HG02798 (cell line): ENCODE measurements at regions not wholly inside any gene's neighbourhood (a gene's known extent, or its start where the extent isn't known, plus 50 kb on each side); places are given as distances from the start of the nearest gene placed in this dataset.

Experiments used
- ATAC-seq: cut with Tn5 transposase; IDR thresholded peaks from one replicate; pipeline ENCODE4 v1.9.1; 2021; ENCODE audit warnings: mild to moderate bottlenecking; ENCODE audit not compliant: unreplicated experiment, poor library complexity

DNA sequence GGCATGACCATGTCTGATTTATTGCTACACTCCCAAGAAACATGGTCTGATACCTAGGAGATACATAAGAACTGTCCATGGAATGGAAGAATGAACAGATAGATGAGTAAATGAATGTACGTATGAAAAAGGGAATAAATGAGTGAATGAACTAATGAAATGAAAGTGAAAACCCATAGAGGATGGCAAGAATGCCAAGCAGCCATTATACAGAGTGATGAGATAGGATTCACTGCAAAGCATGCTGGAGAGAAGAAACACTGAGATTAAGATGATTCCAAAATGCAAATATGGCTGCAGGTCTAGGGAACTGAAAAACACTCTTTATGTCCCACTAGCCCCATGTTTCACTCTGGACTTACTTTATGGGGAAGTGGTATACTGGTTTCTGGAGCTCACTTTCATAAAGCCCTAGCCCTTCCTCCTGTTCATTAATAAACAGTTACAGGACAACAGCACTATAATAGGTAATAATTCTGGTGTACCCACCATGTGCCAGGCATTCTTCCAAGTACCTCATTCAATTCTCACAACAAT is 170.3 kb upstream of the RAD23B start:
- ATAC-seq: peak; percentile 69

GRCh38 chr9:107118863-107119624 is 164.0 kb upstream of the RAD23B start:
- ATAC-seq: no peak

GRCh38 chr9:107119735-107120134 is 163.3 kb upstream of the RAD23B start:
- no peak for ATAC-seq

- ATAC-seq: no peak
Observed at GRCh38 chr9:107123389-107123788, 159.7 kb upstream of the RAD23B start.

DNA sequence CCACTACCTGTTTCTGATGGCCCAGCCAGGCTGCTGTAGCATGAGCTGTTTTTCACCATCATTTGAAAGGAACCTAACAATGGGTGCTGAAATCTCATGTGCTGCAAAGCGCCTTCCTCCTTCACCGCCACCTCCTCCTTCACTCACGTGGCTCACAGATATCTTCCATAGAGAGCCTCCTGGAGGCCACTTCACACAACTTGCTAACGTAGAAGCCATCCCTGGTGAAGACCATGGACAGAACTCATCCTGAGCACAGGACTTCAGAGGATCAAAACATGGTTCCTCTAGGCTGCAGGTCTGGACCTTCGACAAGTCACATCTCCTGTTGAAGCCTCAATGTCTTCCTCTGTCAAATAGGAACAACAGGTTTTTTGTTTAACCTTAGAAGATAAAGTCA is 155.5 kb upstream of the RAD23B start:
- no peak for ATAC-seq

GRCh38 chr9:107131108-107131799 is 151.8 kb upstream of the RAD23B start:
- no peak for ATAC-seq

DNA sequence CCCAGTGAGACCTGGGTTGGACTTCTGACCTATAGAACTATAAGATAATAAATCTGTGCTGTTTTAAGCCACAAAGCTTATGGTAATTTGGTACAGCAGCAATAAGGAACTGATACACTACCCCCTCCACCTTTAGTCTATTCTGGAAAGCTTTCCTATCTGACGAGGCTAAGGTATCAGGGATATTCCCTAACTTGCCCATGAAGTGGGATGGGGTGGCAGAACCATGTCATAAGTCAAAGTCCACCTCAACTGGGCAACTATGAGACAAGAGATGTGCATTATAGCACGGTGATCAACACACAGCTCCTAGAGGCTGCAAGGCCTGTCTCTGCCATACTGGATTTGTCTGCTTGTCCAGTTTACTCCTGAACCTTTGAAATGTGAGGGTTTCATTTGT is 146.8 kb upstream of the RAD23B start:
- ATAC-seq: no peak

DNA sequence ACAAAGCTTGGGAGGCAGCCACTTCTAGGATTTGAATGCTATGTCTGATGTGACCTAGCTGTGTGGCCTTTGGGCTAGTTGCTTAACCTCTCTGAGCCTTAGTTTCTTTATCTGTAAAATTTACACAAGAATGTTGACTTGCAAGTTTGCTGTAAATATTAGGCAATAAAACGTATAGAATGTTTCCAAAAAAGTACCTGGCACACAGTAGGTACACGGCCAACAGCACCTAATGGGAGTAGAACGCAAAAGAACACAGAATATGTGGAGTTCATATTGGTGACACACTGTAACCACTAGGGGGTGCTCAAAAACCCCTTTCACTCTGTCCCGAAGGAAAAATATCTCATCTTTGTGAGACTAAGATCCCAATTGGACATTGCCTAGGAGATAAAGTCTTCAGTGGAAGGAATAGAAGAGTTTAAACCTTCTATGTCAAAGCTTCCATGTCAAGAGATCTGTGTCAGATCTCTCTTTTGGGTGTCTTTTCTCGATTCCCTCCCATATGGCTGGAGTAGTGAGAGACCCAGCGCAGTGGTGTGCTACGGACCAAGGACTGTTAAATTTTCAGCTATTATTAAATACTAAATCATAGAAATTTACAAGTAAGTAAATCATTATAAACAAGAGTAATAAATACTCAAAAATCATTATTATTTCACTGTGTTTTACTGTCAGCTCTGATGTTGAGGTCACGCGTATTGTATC is 145.4 kb upstream of the RAD23B start:
- peak; percentile 45 for ATAC-seq

DNA sequence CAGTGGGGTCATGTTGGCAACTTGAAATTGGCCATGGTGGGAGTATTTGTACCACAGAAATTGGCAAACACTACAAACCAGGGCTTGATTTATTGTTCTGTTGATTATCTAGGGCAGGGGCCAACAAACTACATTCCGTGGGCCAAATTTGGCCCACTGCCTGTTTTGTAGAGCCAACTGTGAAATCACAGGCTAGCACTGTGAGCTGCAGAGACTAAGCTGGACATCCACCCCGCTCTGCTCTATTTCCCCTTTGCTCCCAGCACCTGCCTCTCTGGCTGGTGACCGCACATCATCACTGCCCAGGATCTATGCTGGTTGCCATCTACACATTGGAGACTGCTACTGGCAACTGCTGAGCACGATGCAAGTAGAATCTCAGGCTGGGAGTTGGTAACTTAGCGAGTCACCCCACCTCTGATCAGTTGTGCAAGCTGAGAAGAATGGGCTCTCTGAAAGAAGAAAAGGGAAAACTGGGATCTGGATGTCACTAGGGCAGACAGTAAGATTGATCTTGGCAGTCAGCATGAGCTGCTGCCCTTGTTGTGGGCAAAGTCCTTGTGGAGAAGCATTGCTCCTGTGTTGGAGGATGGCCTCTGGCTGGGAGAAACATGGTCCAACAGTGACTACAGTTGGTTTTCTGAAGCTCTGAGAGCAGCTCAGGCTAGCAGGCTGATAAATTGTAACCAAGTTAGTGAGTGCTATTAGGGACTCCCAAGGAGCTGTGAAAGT is 144.7 kb upstream of the RAD23B start:
- ATAC-seq: no peak

DNA sequence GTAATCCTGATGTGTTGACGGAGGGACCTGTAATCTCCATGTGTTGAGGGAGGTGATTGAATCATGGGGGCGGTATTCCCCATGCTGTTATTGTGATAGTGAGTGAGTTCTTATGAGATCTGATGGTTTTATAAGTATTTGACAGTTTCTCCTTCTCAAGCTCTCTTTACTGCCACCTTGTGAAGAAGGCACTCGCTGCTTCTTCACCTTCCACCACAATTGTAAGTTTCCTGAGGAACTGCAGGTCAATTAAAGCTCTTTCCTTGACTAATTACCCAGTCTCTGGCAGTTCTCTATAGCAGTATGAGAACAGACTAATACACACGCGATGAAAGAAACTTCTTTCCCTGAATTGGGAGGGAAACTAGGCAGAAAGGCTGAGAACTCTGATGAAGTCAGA is 141.1 kb upstream of the RAD23B start:
- no peak for ATAC-seq

DNA sequence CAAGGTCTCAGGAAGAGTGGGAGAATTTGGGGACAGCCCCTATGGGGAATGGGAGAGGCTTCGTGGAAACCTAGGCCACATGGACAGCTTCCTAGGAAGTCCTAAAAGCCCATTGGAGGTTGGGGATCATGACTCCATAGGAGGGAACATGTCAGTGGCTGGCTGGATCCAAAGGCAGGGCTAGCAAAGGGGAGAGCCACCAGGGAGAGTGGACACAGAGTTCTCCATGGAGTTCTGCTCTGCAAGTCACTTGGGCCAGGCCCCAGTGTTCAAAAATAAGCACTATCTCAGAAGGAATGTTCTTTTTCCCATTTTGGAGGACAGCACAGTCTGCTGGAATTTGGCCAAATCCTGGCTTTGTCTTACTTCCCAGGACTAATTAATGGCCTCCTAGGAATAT is 140.6 kb upstream of the RAD23B start:
- ATAC-seq: no peak

DNA sequence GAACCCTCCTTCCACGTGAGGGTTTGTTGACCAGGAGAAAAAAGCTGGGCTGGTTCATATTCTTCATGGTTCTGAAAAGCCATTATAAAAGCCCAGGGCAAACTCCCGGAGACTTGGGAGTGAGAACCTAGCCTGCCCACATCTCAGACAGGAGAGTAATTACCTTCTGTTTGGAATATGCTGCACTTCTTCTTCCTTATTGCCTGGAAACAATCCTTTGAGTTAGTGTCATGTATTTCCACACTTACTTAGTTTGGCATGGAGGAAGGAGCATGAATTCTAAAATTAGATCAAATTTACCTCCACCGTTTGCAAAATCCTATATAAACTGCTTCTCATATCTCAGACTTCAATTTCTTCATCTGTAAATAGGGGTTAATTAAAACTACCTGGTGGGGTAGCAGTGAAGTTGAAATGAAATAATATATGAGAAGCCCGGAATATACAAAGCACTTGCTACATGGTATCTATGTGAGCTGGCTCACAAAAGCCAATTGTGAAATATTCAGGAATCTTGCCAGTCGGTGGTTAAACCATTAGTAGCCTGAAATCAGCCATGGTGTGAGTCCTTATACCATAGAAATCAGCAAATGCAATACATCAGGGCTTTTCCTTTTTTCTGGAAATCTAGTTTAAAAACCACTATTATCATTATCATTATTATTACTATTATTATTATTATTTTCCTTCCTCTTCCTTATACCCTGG is 140.0 kb upstream of the RAD23B start:
- ATAC-seq: no peak

DNA sequence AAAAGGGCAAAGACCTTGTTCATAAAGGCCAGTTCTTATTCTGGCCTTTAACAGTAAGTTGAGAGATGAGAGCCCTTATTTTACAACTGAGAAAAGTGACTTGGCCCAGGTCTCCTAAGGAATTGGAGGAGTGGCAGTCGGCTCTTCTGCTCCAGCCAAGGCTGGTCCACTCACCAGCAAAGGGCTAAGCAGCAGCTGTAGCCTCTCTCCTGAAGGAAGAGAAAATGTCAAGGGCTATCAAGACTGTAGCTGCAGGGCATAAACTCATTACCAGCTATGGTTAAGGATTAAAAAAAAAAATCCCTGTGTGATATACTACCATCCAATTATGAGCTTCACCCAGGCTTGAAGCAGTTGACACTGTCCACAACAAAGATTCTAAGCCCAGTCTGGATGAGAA is 138.6 kb upstream of the RAD23B start:
- ATAC-seq: no peak

GRCh38 chr9:107147134-107147533 is 135.9 kb upstream of the RAD23B start:
- ATAC-seq: no peak

- ATAC-seq: no peak
Observed at GRCh38 chr9:107148216-107148615, 134.9 kb upstream of the RAD23B start.

DNA sequence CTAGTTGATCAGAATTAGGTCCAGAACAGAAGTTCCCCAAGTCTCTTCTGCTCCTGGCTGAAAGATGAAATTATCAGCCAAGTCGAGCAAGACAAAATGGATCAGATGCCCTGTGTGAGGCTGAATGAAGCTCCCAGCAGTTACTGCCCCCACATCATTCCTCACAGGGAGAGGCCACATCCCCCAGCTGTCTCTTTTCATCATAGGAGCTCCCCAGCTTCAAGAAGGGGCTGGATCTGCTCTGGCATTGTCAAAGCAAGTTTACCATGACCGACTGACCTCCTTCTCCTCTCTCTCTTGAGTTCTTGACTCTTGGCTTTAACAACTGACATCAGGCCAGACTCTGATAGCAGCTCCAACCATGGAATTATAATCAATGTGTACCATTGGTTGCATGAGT is 133.3 kb upstream of the RAD23B start:
- no peak for ATAC-seq

DNA sequence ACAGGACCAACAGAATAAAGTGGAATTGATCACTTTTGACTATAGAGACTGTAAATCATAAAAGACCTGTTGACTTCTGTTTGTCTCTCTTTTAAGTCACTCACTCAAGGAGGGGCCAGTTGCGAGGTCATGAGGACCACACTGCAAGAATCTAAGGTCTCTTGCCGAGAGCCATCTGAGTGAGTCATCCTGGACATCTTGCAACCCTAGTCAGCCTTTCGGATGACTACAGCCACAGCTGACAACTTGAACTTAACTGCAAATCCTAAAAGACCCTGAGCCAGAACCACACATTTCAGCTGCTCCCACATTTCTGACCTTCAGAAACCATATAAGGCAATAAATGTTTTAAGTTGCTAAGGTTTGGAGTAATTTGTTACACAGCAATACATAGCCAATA is 129.7 kb upstream of the RAD23B start:
- no peak for ATAC-seq

- ATAC-seq: no peak
Observed at GRCh38 chr9:107154291-107154690, 128.8 kb upstream of the RAD23B start.

GRCh38 chr9:107154766-107155165 is 128.3 kb upstream of the RAD23B start:
- ATAC-seq: no peak

GRCh38 chr9:107155244-107155817 is 127.7 kb upstream of the RAD23B start:
- ATAC-seq: no peak
